ENCODE measurements at regions not wholly inside any gene's neighbourhood (a gene's known extent, or its start where the extent isn't known, plus 50 kb on each side); places are given as distances from the start of the nearest gene placed in this dataset.
"Not testable (repeated sequence)": the region's sequence is repeated elsewhere in the genome, so short reads cannot be mapped to it uniquely, and the experiment has no call there.

DNA sequence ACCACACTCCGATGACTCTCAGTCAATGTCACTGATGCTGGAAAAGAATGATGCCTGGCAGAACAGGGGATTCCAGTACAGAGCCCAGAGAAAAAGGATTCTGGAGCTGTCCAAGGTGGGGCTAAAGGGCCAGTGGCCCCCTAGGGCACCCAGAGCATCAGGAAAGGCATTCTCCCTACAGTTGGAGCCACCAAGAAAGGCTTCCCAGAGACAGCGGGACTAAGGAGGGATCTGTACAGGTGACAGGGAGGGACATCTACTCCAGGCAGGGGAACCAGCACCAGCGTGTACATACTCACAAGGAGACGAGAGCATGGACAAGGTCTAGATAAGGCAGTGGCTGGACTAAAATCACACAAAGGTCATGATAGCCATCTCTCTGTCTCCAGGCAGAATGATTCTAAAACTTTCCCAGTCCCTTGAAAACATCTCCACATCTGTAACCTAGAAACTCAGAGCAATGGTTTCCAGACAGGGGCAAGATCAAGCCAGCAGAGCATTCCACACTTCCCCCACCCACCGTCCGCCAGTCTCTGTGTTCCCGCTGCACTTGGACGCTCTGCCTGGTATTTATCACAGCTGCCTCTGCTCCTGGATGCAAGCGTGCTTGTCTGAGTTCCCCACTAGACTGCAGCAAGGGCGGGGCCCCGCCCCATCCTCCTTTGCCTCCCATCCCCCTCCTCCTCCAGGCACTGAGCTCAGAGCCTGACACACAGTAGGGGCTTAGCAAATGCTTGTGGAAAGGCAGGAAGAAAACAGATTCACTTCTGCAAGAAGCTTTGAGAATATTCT is 111.6 kb upstream of the ZC3H12A start:
- no peak overlapping the region for H3K4me3 Mint-ChIP-seq
- no peaks in the 10 kb centered on the region for H3K4me1 Mint-ChIP-seq
- TF ChIP-seq, protein P1, sequence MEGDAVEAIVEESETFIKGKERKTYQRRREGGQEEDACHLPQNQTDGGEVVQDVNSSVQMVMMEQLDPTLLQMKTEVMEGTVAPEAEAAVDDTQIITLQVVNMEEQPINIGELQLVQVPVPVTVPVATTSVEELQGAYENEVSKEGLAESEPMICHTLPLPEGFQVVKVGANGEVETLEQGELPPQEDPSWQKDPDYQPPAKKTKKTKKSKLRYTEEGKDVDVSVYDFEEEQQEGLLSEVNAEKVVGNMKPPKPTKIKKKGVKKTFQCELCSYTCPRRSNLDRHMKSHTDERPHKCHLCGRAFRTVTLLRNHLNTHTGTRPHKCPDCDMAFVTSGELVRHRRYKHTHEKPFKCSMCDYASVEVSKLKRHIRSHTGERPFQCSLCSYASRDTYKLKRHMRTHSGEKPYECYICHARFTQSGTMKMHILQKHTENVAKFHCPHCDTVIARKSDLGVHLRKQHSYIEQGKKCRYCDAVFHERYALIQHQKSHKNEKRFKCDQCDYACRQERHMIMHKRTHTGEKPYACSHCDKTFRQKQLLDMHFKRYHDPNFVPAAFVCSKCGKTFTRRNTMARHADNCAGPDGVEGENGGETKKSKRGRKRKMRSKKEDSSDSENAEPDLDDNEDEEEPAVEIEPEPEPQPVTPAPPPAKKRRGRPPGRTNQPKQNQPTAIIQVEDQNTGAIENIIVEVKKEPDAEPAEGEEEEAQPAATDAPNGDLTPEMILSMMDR (IDR thresholded peaks at IDR 0.05) = no peak
- H3K27ac Mint-ChIP-seq = no peak overlapping the region
- H3K9me3 Mint-ChIP-seq = peaks cover 9% of the 10 kb centered on the region
- DNase-seq = peak; percentile 28
- peaks cover 52% of the 10 kb centered on the region for H3K27me3 Mint-ChIP-seq (ENCODE audit: low read depth, poor library complexity)
- no peaks in the 10 kb centered on the region for H3K36me3 Mint-ChIP-seq (ENCODE audit: low read depth)

DNA sequence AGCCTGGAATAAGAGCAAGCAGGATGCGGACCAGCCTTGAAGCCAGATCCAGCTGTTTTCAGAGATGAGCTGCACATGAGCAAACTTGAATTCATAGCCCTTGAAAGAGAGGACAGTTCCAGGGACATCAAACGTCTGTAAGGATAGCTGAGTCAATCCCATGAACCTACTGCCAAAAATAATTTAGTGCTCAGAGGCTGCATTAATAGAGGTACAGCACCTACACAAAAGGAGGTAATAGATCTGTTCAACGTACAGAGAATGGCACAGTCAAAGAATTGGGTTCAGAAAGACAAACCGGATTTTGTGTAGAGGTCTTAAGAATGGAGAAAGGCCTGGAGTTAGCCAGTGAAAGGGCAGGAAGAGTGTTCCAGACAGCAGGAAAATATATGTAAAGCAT is 110.8 kb upstream of the ZC3H12A start:
- peaks cover 9% of the 10 kb centered on the region for H3K9me3 Mint-ChIP-seq
- no peak for DNase-seq
- TF ChIP-seq, protein P1 (IDR thresholded peaks at IDR 0.05) = no peak
- H3K27me3 Mint-ChIP-seq (ENCODE audit: low read depth, poor library complexity) = peaks cover 48% of the 10 kb centered on the region
- no peaks in the 10 kb centered on the region for H3K36me3 Mint-ChIP-seq (ENCODE audit: low read depth)
- no peaks in the 10 kb centered on the region for H3K4me1 Mint-ChIP-seq
- H3K27ac Mint-ChIP-seq = no peak overlapping the region
- no peak overlapping the region for H3K4me3 Mint-ChIP-seq

DNA sequence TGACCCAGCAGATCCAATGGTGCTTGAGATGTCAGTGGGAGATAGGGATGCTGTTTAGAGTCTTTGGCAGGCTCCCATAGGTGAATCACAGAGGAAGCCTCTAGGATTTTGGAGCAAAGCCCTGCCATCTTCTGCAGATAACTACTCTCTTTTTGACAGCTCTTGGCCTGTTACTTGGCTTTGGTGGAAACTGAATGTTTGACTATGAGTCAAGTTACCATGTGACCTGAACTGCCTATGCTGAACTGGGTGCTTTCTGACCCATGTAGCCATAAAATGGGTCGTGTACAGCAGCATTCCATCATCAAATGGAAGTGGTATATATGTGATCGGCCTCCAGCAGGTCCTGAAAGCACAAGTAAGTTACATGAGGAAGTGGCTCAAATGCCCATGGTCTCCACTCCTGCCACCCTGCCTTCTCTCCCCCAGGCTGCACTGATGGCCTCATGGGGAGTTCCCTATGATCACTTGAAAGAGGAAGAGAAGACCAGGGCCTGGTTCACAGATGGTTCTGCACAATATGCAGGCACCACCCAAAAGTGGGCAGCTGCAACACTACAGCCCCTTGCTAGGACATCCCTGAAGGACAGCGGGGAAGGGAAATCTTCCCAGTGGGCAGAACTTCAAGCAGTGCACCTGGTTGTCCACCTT is 105.6 kb upstream of the ZC3H12A start:
- not testable (repeated sequence) for H3K36me3 Mint-ChIP-seq (ENCODE audit: low read depth); DNase-seq
- peaks cover 46% of the 10 kb centered on the region for H3K27me3 Mint-ChIP-seq (ENCODE audit: low read depth, poor library complexity)

DNA sequence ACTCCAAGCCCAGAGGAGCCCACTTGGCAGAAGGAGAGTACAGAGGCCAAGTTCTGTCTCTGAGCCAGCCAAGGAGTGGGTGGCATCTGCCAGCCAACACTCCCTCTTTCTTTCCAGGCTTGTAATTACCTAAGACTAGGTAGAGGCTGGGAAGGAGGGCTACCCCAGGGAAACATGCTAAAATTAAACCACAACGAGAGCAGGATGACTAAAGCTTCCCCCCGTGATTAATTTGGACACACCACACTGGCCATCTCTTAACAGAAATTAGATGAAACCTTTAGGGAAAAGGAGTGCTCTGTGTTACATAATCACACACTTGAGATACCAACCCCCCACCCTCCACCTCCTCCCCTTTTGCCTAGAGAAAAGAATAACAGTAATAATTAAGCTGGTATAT is 102.1 kb upstream of the ZC3H12A start:
- TF ChIP-seq, protein P1 (IDR thresholded peaks at IDR 0.05) = no peak
- Mint-ChIP-seq H3K4me3 (no peak overlapping the region), H3K9me3 (peaks cover 10% of the 10 kb centered on the region), H3K27me3 (ENCODE audit: low read depth, poor library complexity) (peaks cover 39% of the 10 kb centered on the region), H3K36me3 (ENCODE audit: low read depth) (no peaks in the 10 kb centered on the region), H3K27ac (no peak overlapping the region), H3K4me1 (no peaks in the 10 kb centered on the region)
- DNase-seq = no peak

More for the DNA sequence above, 105.6 kb upstream of the ZC3H12A start:
- not testable (repeated sequence) for H3K4me1 Mint-ChIP-seq, H3K4me3 Mint-ChIP-seq, H3K9me3 Mint-ChIP-seq, H3K27ac Mint-ChIP-seq

DNA sequence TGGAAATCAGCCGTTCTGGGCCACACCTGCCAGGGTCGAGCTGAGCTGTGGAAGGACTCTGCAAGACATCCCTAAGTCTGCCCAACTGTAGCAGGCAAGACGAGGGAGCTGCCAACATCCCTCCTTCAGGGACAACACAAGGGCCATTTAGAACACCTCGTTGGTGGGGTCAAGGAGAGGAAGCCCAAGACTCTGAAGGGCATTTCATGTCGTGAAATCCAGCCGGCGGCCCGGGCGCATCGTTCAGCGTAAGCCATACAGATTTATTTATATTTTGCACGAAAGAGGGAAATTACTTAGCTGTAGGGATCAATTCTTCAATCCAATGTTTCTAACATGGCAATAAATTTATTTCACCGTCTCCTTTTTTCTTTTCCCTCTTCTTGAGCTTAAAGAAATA is 101.7 kb upstream of the ZC3H12A start:
- peaks cover 43% of the 10 kb centered on the region for H3K27me3 Mint-ChIP-seq (ENCODE audit: low read depth, poor library complexity)
- TF ChIP-seq, protein P1 (IDR thresholded peaks at IDR 0.05) = no peak
- H3K27ac Mint-ChIP-seq = no peak overlapping the region
- no peak for DNase-seq
- H3K4me3 Mint-ChIP-seq = no peak overlapping the region
- H3K4me1 Mint-ChIP-seq = no peaks in the 10 kb centered on the region
- peaks cover 10% of the 10 kb centered on the region for H3K9me3 Mint-ChIP-seq
- H3K36me3 Mint-ChIP-seq (ENCODE audit: low read depth) = no peaks in the 10 kb centered on the region

DNA sequence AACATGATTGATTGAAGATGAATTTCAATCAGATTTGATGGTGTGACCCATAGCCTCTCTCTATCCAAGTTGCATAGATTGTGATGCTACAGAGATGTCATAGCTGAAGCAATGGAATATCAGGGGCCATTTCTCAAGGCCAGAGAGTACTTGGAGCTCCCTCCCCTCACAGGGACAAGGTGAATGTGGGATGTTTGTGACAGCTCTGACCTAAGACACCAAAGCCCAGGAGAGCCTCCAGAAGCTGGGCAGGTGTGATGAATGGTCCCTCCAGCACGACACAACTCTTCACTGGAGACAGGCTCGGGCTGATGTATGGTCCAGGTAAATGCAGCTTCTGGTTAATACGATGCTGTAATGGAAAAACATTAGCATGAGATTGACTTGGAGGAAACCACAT is 101.0 kb upstream of the ZC3H12A start:
- no peak for DNase-seq
- Mint-ChIP-seq H3K27me3 (ENCODE audit: low read depth, poor library complexity) (peaks cover 50% of the 10 kb centered on the region), H3K4me1 (no peaks in the 10 kb centered on the region), H3K36me3 (ENCODE audit: low read depth) (no peaks in the 10 kb centered on the region), H3K9me3 (peaks cover 10% of the 10 kb centered on the region), H3K4me3 (no peak overlapping the region), H3K27ac (no peak overlapping the region)
- TF ChIP-seq, protein P1 (IDR thresholded peaks at IDR 0.05) = no peak

DNA sequence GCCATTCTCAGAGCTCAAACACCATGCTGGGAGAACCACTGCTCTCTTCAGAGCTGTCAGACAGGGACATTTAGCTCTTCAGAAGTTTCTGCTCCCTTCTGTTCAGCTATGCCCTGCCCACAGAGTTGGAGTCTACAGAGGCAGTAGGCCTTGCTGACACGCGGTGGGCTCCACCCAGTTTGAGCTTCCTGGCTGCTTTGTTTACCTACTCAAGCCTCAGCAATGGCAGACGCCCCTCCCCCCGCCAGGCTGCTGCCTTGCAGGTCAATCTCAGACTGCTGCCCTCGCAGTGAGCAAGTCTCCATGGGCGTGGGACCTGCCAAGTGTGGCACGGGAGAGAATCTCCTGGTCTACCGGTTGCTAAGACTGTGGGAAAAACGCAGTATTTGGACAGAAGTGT is 93.8 kb upstream of the ZC3H12A start:
- Mint-ChIP-seq H3K9me3 (peaks cover 10% of the 10 kb centered on the region), H3K27me3 (ENCODE audit: low read depth, poor library complexity) (peaks cover 34% of the 10 kb centered on the region)
- not testable (repeated sequence) for H3K4me1 Mint-ChIP-seq; H3K27ac Mint-ChIP-seq; H3K4me3 Mint-ChIP-seq; H3K36me3 Mint-ChIP-seq (ENCODE audit: low read depth); DNase-seq

Data from nephron progenitor cell (in vitro differentiated cells).